Central memory CD8-positive, alpha-beta T cell (primary cell): ENCODE measurements at regions not wholly inside any gene's neighbourhood (a gene's known extent, or its start where the extent isn't known, plus 50 kb on each side); places are given as distances from the start of the nearest gene placed in this dataset.
A peak's percentile ranks its signal among the peaks of the same experiment; 100 is the strongest.
"Not testable (repeated sequence)": the region's sequence is repeated elsewhere in the genome, so short reads cannot be mapped to it uniquely, and the experiment has no call there.

Source experiments
- ATAC-seq: fragments of 150-1000 bp; cut with Tn5 transposase; replicated peaks from 2 replicates; pipeline ENCODE4 v1.10.0; 2022; ENCODE audit warnings: mild to moderate bottlenecking, moderate FRiP score, moderate number of reproducible peaks; ENCODE audit not compliant: poor library complexity, severe bottlenecking; ENCODE audit errors: extremely low read depth
- DNase-seq, 2 donors: peaks; one replicate each; pipeline ENCODE4 v3.0.0; 2021; ENCODE audit warnings: low spot score in 2 of 2
- H3K27ac Mint-ChIP-seq: one replicate; pipeline ENCODE4 v1.8.0; 2022; ENCODE audit warnings: low read depth, mild to moderate bottlenecking, moderate library complexity, mixed read lengths
- H3K27me3 Mint-ChIP-seq: one replicate; pipeline ENCODE4 v1.8.0; 2022; ENCODE audit warnings: mixed read lengths
- H3K36me3 Mint-ChIP-seq: one replicate; pipeline ENCODE4 v1.8.0; 2022; ENCODE audit warnings: mild to moderate bottlenecking, moderate library complexity, mixed read lengths; ENCODE audit not compliant: insufficient read depth
- H3K4me1 Mint-ChIP-seq: one replicate; pipeline ENCODE4 v1.8.0; 2022; ENCODE audit warnings: mixed read lengths
- H3K4me3 Mint-ChIP-seq: one replicate; pipeline ENCODE4 v1.8.0; 2022; ENCODE audit warnings: mild to moderate bottlenecking, moderate library complexity, mixed read lengths
- H3K9me3 Mint-ChIP-seq: one replicate; pipeline ENCODE4 v1.8.0; 2022; ENCODE audit warnings: mixed read lengths

GRCh38 chr21:35458405-35458804 is 409.3 kb upstream of the RUNX1 start:
- Mint-ChIP-seq H3K9me3 (no peaks in the 10 kb centered on the region), H3K27ac (peak overlapping the region; percentile 42)

GRCh38 chr21:35457097-35457804 is 408.1 kb upstream of the RUNX1 start:
- Mint-ChIP-seq H3K4me3 (no peak overlapping the region), H3K9me3 (no peaks in the 10 kb centered on the region), H3K27me3 (peaks cover 24% of the 10 kb centered on the region), H3K36me3 (no peaks in the 10 kb centered on the region), H3K27ac (no peak overlapping the region), H3K4me1 (no peaks in the 10 kb centered on the region)
- ATAC-seq (no peak), DNase-seq (no peak)

More at GRCh38 chr21:35458405-35458804, 409.3 kb upstream of the RUNX1 start:
- Mint-ChIP-seq H3K4me1 (no peaks in the 10 kb centered on the region), H3K27me3 (peaks cover 17% of the 10 kb centered on the region), H3K36me3 (no peaks in the 10 kb centered on the region), H3K4me3 (no peak overlapping the region)
- DNase-seq, result no peak
- ATAC-seq, result no peak

GRCh38 chr21:35451276-35451675 is 402.2 kb upstream of the RUNX1 start:
- no peaks in the 10 kb centered on the region for H3K4me1 Mint-ChIP-seq
- H3K4me3 Mint-ChIP-seq, result no peak overlapping the region
- H3K27me3 Mint-ChIP-seq, result peaks cover 39% of the 10 kb centered on the region
- no peaks in the 10 kb centered on the region for H3K9me3 Mint-ChIP-seq
- H3K27ac Mint-ChIP-seq, result no peak overlapping the region
- DNase-seq (no peak), ATAC-seq (no peak)
- no peaks in the 10 kb centered on the region for H3K36me3 Mint-ChIP-seq

- no peak for DNase-seq
- Mint-ChIP-seq H3K9me3 (no peaks in the 10 kb centered on the region), H3K4me1 (no peaks in the 10 kb centered on the region), H3K27ac (no peak overlapping the region), H3K4me3 (no peak overlapping the region), H3K36me3 (no peaks in the 10 kb centered on the region), H3K27me3 (peaks cover 39% of the 10 kb centered on the region)
- no peak for ATAC-seq
These were observed 401.7 kb upstream of the RUNX1 start for GRCh38 chr21:35450830-35451229.

- no peak for ATAC-seq
- Mint-ChIP-seq H3K27me3 (peaks cover 49% of the 10 kb centered on the region), H3K4me3 (no peak overlapping the region), H3K4me1 (no peaks in the 10 kb centered on the region), H3K27ac (no peak overlapping the region), H3K9me3 (no peaks in the 10 kb centered on the region), H3K36me3 (no peaks in the 10 kb centered on the region)
- no peak for DNase-seq
These were observed 400.7 kb upstream of the RUNX1 start for GRCh38 chr21:35449846-35450245.

GRCh38 chr21:35448876-35449599 is 399.9 kb upstream of the RUNX1 start:
- DNase-seq (no peak), ATAC-seq (no peak)
- Mint-ChIP-seq H3K4me1 (no peaks in the 10 kb centered on the region), H3K4me3 (no peak overlapping the region), H3K9me3 (no peaks in the 10 kb centered on the region), H3K36me3 (no peaks in the 10 kb centered on the region), H3K27ac (no peak overlapping the region), H3K27me3 (peaks cover 57% of the 10 kb centered on the region)

- H3K27ac Mint-ChIP-seq, result no peak overlapping the region
- ATAC-seq (no peak), DNase-seq (no peak)
- no peaks in the 10 kb centered on the region for H3K9me3 Mint-ChIP-seq
- no peak overlapping the region for H3K4me3 Mint-ChIP-seq
- H3K36me3 Mint-ChIP-seq, result no peaks in the 10 kb centered on the region
- H3K27me3 Mint-ChIP-seq, result peaks cover 49% of the 10 kb centered on the region
- H3K4me1 Mint-ChIP-seq, result no peaks in the 10 kb centered on the region
These were observed 395.3 kb upstream of the RUNX1 start for GRCh38 chr21:35444391-35444790.

GRCh38 chr21:35441868-35442582 is 392.9 kb upstream of the RUNX1 start:
- Mint-ChIP-seq H3K36me3 (no peaks in the 10 kb centered on the region), H3K4me1 (no peaks in the 10 kb centered on the region), H3K27ac (no peak overlapping the region), H3K27me3 (peaks cover 63% of the 10 kb centered on the region), H3K4me3 (no peak overlapping the region), H3K9me3 (no peaks in the 10 kb centered on the region)
- ATAC-seq, result no peak
- no peak for DNase-seq

- H3K36me3 Mint-ChIP-seq, result peaks cover 2% of the 10 kb centered on the region
- H3K27me3 Mint-ChIP-seq, result peaks cover 67% of the 10 kb centered on the region
- DNase-seq, result no peak
- H3K4me3 Mint-ChIP-seq, result no peak overlapping the region
- H3K9me3 Mint-ChIP-seq, result peaks cover 5% of the 10 kb centered on the region
- H3K27ac Mint-ChIP-seq, result no peak overlapping the region
- ATAC-seq, result no peak
- H3K4me1 Mint-ChIP-seq, result no peaks in the 10 kb centered on the region
These were observed 389.7 kb upstream of the RUNX1 start for GRCh38 chr21:35438643-35439404.

GRCh38 chr21:35437941-35438340 is 388.8 kb upstream of the RUNX1 start:
- Mint-ChIP-seq H3K4me3 (no peak overlapping the region), H3K27ac (no peak overlapping the region), H3K27me3 (peaks cover 69% of the 10 kb centered on the region), H3K9me3 (peaks cover 10% of the 10 kb centered on the region), H3K4me1 (no peaks in the 10 kb centered on the region), H3K36me3 (peaks cover 2% of the 10 kb centered on the region)
- DNase-seq (no peak), ATAC-seq (no peak)

GRCh38 chr21:35436899-35437298 is 387.8 kb upstream of the RUNX1 start:
- no peak for ATAC-seq

GRCh38 chr21:35432601-35433000 is 383.5 kb upstream of the RUNX1 start:
- not testable (repeated sequence) for H3K27ac Mint-ChIP-seq, ATAC-seq, H3K36me3 Mint-ChIP-seq, H3K4me3 Mint-ChIP-seq, DNase-seq
- Mint-ChIP-seq H3K4me1 (peaks cover 11% of the 10 kb centered on the region), H3K27me3 (peaks cover 85% of the 10 kb centered on the region), H3K9me3 (peaks cover 10% of the 10 kb centered on the region)

More at GRCh38 chr21:35436899-35437298, 387.8 kb upstream of the RUNX1 start:
- no peak for DNase-seq
- H3K36me3 Mint-ChIP-seq, result peaks cover 2% of the 10 kb centered on the region
- H3K27ac Mint-ChIP-seq, result no peak overlapping the region
- no peaks in the 10 kb centered on the region for H3K4me1 Mint-ChIP-seq
- no peak overlapping the region for H3K4me3 Mint-ChIP-seq
- H3K9me3 Mint-ChIP-seq, result peaks cover 10% of the 10 kb centered on the region
- H3K27me3 Mint-ChIP-seq, result peaks cover 67% of the 10 kb centered on the region
